ENCODE measurements at regions not wholly inside any gene's neighbourhood (a gene's known extent, or its start where the extent isn't known, plus 50 kb on each side); places are given as distances from the start of the nearest gene placed in this dataset.

GRCh38 chr1:4418021-4418420 is 236.4 kb upstream of the AJAP1 start:
- no CpG with 5 or more reads among the region's 7 CpGs for WGBS, 2 experiments (ENCODE audit: extremely low coverage in 2 of 2, insufficient read length in 1 of 2)
- H2BK5ac ChIP-seq (ENCODE audit: low read depth, low read length, poor library complexity, severe bottlenecking) = no peak overlapping the region
- ATAC-seq (ENCODE audit: low read depth) (no peak), DNase-seq (no peak)
- H4K20me1 ChIP-seq (ENCODE audit: insufficient read depth, low read length) = no peaks in the 10 kb centered on the region
- H3K9me3 ChIP-seq (ENCODE audit: control insufficient read depth, insufficient read depth, low read length) = peaks cover 26% of the 10 kb centered on the region
- H3K27me3 ChIP-seq (ENCODE audit: control insufficient read depth, insufficient read depth, low read length) = no peaks in the 10 kb centered on the region
- H4K8ac ChIP-seq (ENCODE audit: low read depth in 2 of 2, low read length in 2 of 2) = no peak overlapping the region
- H4K91ac ChIP-seq (ENCODE audit: insufficient read depth, low read depth, low read length) = no peak overlapping the region
- intact Hi-C loops (cut with micrococcal nuclease) = no loop called here
- no peaks in the 10 kb centered on the region for H3K79me1 ChIP-seq (ENCODE audit: low read depth in 1 of 2, low read length in 2 of 2)
- no peaks in the 10 kb centered on the region for H3K9me1 ChIP-seq (ENCODE audit: insufficient read depth, low read length)
- no peak overlapping the region for H2AK5ac ChIP-seq (ENCODE audit: low read depth, low read length)
- no peak overlapping the region for H3K27ac ChIP-seq (ENCODE audit: insufficient read depth, low read length)
- dilution Hi-C loops (cut with HindIII; ENCODE audit: low sequenced_read_pairs, unreplicated experiment) = no loop called here
- no peak overlapping the region for H3K18ac ChIP-seq (ENCODE audit: low read depth, low read length)
- H2BK15ac ChIP-seq (ENCODE audit: low read depth, low read length) = no peak overlapping the region
- H2BK20ac ChIP-seq (ENCODE audit: low read depth, low read length) = no peak overlapping the region
- H4K5ac ChIP-seq (ENCODE audit: low read depth, low read length) = no peak overlapping the region
- no peaks in the 10 kb centered on the region for H3K4me1 ChIP-seq (ENCODE audit: control insufficient read depth, insufficient read depth, low read length)
- no peak overlapping the region for H3K56ac ChIP-seq (ENCODE audit: extremely low read depth, insufficient read depth, low read length)
- no peak overlapping the region for H2AFZ ChIP-seq (replicated peaks; ENCODE audit: low read length, poor library complexity)
- TF ChIP-seq SMC3 (IDR thresholded peaks at IDR 0.05; ENCODE audit: low read depth, low read length) = no peak
- TF ChIP-seq BHLHE40 (IDR thresholded peaks at IDR 0.05; ENCODE audit: low read depth, low read length) = no peak
- TF ChIP-seq CEBPB (IDR thresholded peaks at IDR 0.05; ENCODE audit: low read depth, low read length) = no peak
- TF ChIP-seq MXI1 (IDR thresholded peaks at IDR 0.05; ENCODE audit: borderline replicate concordance, low read depth, low read length) = no peak
- TF ChIP-seq RAD21 (IDR thresholded peaks at IDR 0.05; ENCODE audit: low read length) = no peak
- TF ChIP-seq, protein P1, sequence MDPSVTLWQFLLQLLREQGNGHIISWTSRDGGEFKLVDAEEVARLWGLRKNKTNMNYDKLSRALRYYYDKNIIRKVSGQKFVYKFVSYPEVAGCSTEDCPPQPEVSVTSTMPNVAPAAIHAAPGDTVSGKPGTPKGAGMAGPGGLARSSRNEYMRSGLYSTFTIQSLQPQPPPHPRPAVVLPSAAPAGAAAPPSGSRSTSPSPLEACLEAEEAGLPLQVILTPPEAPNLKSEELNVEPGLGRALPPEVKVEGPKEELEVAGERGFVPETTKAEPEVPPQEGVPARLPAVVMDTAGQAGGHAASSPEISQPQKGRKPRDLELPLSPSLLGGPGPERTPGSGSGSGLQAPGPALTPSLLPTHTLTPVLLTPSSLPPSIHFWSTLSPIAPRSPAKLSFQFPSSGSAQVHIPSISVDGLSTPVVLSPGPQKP (IDR thresholded peaks at IDR 0.05; ENCODE audit: borderline replicate concordance, low read depth, low read length) = no peak
- TF ChIP-seq NFE2L2 (IDR thresholded peaks at IDR 0.05; ENCODE audit: low read depth, low read length) = no peak
- no peak for TF ChIP-seq RFX5 (IDR thresholded peaks at IDR 0.05; ENCODE audit: low read depth, low read length)
- TF ChIP-seq FOS (IDR thresholded peaks at IDR 0.05; ENCODE audit: low read depth, low read length) = no peak
- no peak for TF ChIP-seq USF2 (IDR thresholded peaks at IDR 0.05; ENCODE audit: low read depth, low read length)
- TF ChIP-seq CHD1 (IDR thresholded peaks at IDR 0.05; ENCODE audit: low read depth, low read length) = no peak
- no peak for TF ChIP-seq POLR2A (IDR thresholded peaks at IDR 0.05; ENCODE audit: low read depth, low read length)
- TF ChIP-seq, protein P2, sequence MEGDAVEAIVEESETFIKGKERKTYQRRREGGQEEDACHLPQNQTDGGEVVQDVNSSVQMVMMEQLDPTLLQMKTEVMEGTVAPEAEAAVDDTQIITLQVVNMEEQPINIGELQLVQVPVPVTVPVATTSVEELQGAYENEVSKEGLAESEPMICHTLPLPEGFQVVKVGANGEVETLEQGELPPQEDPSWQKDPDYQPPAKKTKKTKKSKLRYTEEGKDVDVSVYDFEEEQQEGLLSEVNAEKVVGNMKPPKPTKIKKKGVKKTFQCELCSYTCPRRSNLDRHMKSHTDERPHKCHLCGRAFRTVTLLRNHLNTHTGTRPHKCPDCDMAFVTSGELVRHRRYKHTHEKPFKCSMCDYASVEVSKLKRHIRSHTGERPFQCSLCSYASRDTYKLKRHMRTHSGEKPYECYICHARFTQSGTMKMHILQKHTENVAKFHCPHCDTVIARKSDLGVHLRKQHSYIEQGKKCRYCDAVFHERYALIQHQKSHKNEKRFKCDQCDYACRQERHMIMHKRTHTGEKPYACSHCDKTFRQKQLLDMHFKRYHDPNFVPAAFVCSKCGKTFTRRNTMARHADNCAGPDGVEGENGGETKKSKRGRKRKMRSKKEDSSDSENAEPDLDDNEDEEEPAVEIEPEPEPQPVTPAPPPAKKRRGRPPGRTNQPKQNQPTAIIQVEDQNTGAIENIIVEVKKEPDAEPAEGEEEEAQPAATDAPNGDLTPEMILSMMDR (conservative IDR thresholded peaks at IDR 0.05; ENCODE audit: low read depth, low read length) = no peak
- H2BK120ac ChIP-seq (ENCODE audit: low read depth, low read length) = no peak overlapping the region
- no peak overlapping the region for H3K4me3 ChIP-seq (ENCODE audit: insufficient read depth, low read depth, low read length)
- in situ Hi-C loops (cut with MboI; ENCODE audit: low sequenced_read_pairs) = no loop called here
- no peak overlapping the region for H3K4me2 ChIP-seq (ENCODE audit: low read depth, low read length)
- no TSS peak for BruUV-seq (replicated peaks)
- H2AK9ac ChIP-seq (replicated peaks; ENCODE audit: low read depth, low read length, poor library complexity) = no peak overlapping the region
- POLR2A ChIA-PET (ENCODE audit: unreplicated experiment) = no interaction called here
- no peak overlapping the region for H3K4ac ChIP-seq (ENCODE audit: low read depth, low read length)
- no peak overlapping the region for H3K9ac ChIP-seq (ENCODE audit: low read depth, low read length)
- H3K36me3 ChIP-seq (ENCODE audit: control insufficient read depth, insufficient read depth, low read length) = no peaks in the 10 kb centered on the region
- no peak overlapping the region for H3K14ac ChIP-seq (replicated peaks; ENCODE audit: low read depth, low read length)
- CTCF ChIA-PET = no interaction called here
- H3K23ac ChIP-seq (ENCODE audit: low read depth, low read length) = no peak overlapping the region
